ENCODE measurements at regions not wholly inside any gene's neighbourhood (a gene's known extent, or its start where the extent isn't known, plus 50 kb on each side); places are given as distances from the start of the nearest gene placed in this dataset.
"Not testable (repeated sequence)": the region's sequence is repeated elsewhere in the genome, so short reads cannot be mapped to it uniquely, and the experiment has no call there.

- DNase-seq (ENCODE audit: low read depth) = no peak
Measured at GRCh38 chr11:109046284-109046992, 375.6 kb upstream of the C11orf87 start.

- no peak for DNase-seq (ENCODE audit: low read depth)
Measured at GRCh38 chr11:109048098-109048497, 373.9 kb upstream of the C11orf87 start.

GRCh38 chr11:109051200-109051599 is 370.8 kb upstream of the C11orf87 start:
- DNase-seq (ENCODE audit: low read depth) = no peak

GRCh38 chr11:109059402-109059801 is 362.6 kb upstream of the C11orf87 start:
- no peak for DNase-seq (ENCODE audit: low read depth)

GRCh38 chr11:109061394-109061793 is 360.6 kb upstream of the C11orf87 start:
- DNase-seq (ENCODE audit: low read depth) = no peak

- no peak for DNase-seq (ENCODE audit: low read depth)
Measured at GRCh38 chr11:109062445-109062844, 359.5 kb upstream of the C11orf87 start.

- no peak for DNase-seq (ENCODE audit: low read depth)
Measured at GRCh38 chr11:109062871-109063270, 359.1 kb upstream of the C11orf87 start.

- DNase-seq (ENCODE audit: low read depth) = not testable (repeated sequence)
Measured at GRCh38 chr11:109064618-109065311, 357.2 kb upstream of the C11orf87 start.

GRCh38 chr11:109071262-109071661 is 350.7 kb upstream of the C11orf87 start:
- no peak for DNase-seq (ENCODE audit: low read depth)

- peak; percentile 19 for DNase-seq (ENCODE audit: low read depth)
Measured at GRCh38 chr11:109071712-109072524, 350.1 kb upstream of the C11orf87 start.

GRCh38 chr11:109073032-109073822 is 348.8 kb upstream of the C11orf87 start:
- DNase-seq (ENCODE audit: low read depth) = no peak

- no peak for DNase-seq (ENCODE audit: low read depth)
Measured at GRCh38 chr11:109075976-109076375, 346.0 kb upstream of the C11orf87 start.

GRCh38 chr11:109076870-109077269 is 345.1 kb upstream of the C11orf87 start:
- DNase-seq (ENCODE audit: low read depth) = no peak

- DNase-seq (ENCODE audit: low read depth) = no peak
Measured at GRCh38 chr11:109077291-109077920, 344.6 kb upstream of the C11orf87 start.

- peak; percentile 46 for DNase-seq (ENCODE audit: low read depth)
Measured at GRCh38 chr11:109085708-109086373, 336.1 kb upstream of the C11orf87 start.

GRCh38 chr11:109086931-109087330 is 335.1 kb upstream of the C11orf87 start:
- no peak for DNase-seq (ENCODE audit: low read depth)

- DNase-seq (ENCODE audit: low read depth) = no peak
Measured at GRCh38 chr11:109088086-109088485, 333.9 kb upstream of the C11orf87 start.

- DNase-seq (ENCODE audit: low read depth) = no peak
Measured at GRCh38 chr11:109089144-109089543, 332.8 kb upstream of the C11orf87 start.

GRCh38 chr11:109093354-109093753 is 328.6 kb upstream of the C11orf87 start:
- DNase-seq (ENCODE audit: low read depth) = no peak

GRCh38 chr11:109096266-109096665 is 325.7 kb upstream of the C11orf87 start:
- no peak for DNase-seq (ENCODE audit: low read depth)

All from GM04503 (cell line).